A549 (cell line): ENCODE measurements at regions not wholly inside any gene's neighbourhood (a gene's known extent, or its start where the extent isn't known, plus 50 kb on each side); places are given as distances from the start of the nearest gene placed in this dataset.

Experiments used
- ATAC-seq, 2 experiments: fragments of 200-7000 bp in 1 of 2; fragments of >200 bp in 1 of 2; cut with Nextera tagmentation in 1 of 2; cut with Tn5 transposase in 1 of 2; 3 replicates each; pipeline versions ENCODE4 v1.8.0 to v1.9.1; 2018 to 2020; ENCODE audit warnings: mild to moderate bottlenecking in 1 of 2, moderate library complexity in 1 of 2
- CTCF ChIA-PET: fragments of 300-600 bp; sonication (Branson Sonifier 250); formaldehyde crosslinking; extraction: SDS; loops from one replicate; lab custom pipeline; 2021; ENCODE audit warnings: antibody characterized with exemption, inconsistent platforms; lab: Yijun Ruan, JAX
- POLR2A ChIA-PET: fragments of 350-600 bp; formaldehyde crosslinking; extraction: SDS; loops from one replicate; lab custom pipeline; 2021; ENCODE audit warnings: antibody characterized with exemption, inconsistent platforms; lab: Yijun Ruan, JAX
- DNase-seq, 2 experiments: peaks; one replicate each; pipeline versions ENCODE4 v3.0.0 to v3.0.0-alpha.2; 2011 to 2016; ENCODE audit warnings: low read depth in 1 of 2, low spot score in 1 of 2
- FAIRE-seq: peaks from 2 replicates; lab custom pipeline; 2011; peaks lifted over from hg19 to GRCh38; lab: Jason Lieb, UNC
- H3K27ac ChIP-seq, 2 experiments: fragments of >200 bp; sonication (Bioruptor Twin); formaldehyde crosslinking; 3 replicates each; pipeline ENCODE4 v1.5.1; 2016 to 2017
- H3K4me1 ChIP-seq: fragments of >200 bp; sonication (Bioruptor Twin); formaldehyde crosslinking; 3 replicates; pipeline ENCODE4 v1.6.1; 2016
- H3K4me2 ChIP-seq: fragments of >200 bp; sonication (Bioruptor Twin); formaldehyde crosslinking; 3 replicates; pipeline ENCODE4 v1.6.1; 2016
- H3K4me3 ChIP-seq: fragments of >200 bp; sonication (Bioruptor Twin); formaldehyde crosslinking; 3 replicates; pipeline ENCODE4 v1.5.1; 2016
- H3K9me3 ChIP-seq: fragments of >200 bp; sonication (Bioruptor Twin); formaldehyde crosslinking; 3 replicates; pipeline ENCODE4 v1.6.1; 2016
- CEBPB ChIP-seq, 2 experiments: fragments of >200 bp in 1 of 2; sonication (Bioruptor Twin) in 1 of 2; formaldehyde crosslinking in 1 of 2; IDR thresholded peaks; 2 replicates each; pipeline ENCODE4 v1.6.1; 2012 to 2016
- CHD2 ChIP-seq: fragments of 150-350 bp; IDR thresholded peaks from 2 replicates; pipeline ENCODE4 v1.6.1; 2014; ENCODE audit warnings: low read length; ENCODE audit not compliant: partially characterized antibody
- HEYL ChIP-seq: fragments of 250-450 bp; sonication (Bioruptor Pico); IDR thresholded peaks from 2 replicates; pipeline ENCODE4 v1.8.0; 2021; ENCODE audit warnings: mild to moderate bottlenecking, moderate library complexity
- HOXB13 ChIP-seq: fragments of 250-450 bp; sonication (Bioruptor Pico); IDR thresholded peaks from 2 replicates; pipeline ENCODE4 v1.5.0; 2020; ENCODE audit warnings: low read depth, mild to moderate bottlenecking, moderate library complexity
- JUN ChIP-seq, 2 experiments: fragments of >200 bp; sonication (Bioruptor Twin); formaldehyde crosslinking; IDR thresholded peaks; 2 replicates in 1 of 2; 3 replicates in 1 of 2; pipeline ENCODE4 v1.6.1; 2016 to 2017
- KDM5A ChIP-seq: fragments of 200-600 bp; sonication (generic); IDR thresholded peaks from 2 replicates; pipeline ENCODE4 v1.6.1; 2016; ENCODE audit warnings: antibody characterized with exemption, mild to moderate bottlenecking
- MYC ChIP-seq: IDR thresholded peaks from 2 replicates; pipeline ENCODE4 v1.6.1; 2012; ENCODE audit warnings: mild to moderate bottlenecking, inconsistent platforms, low read length, improper control_type of control experiment, borderline replicate concordance
- NFE2L2 ChIP-seq: fragments of 150-350 bp; conservative IDR thresholded peaks from 2 replicates; pipeline ENCODE4 v1.6.1; 2014; ENCODE audit warnings: low read length
- PHF8 ChIP-seq: fragments of 200-600 bp; sonication (generic); IDR thresholded peaks from 2 replicates; pipeline ENCODE4 v1.6.1; 2016; ENCODE audit warnings: low read depth, mild to moderate bottlenecking, antibody characterized with exemption, moderate library complexity, borderline replicate concordance
- POLR2A ChIP-seq: IDR thresholded peaks from 2 replicates; pipeline ENCODE4 v1.6.1; 2012; ENCODE audit warnings: mild to moderate bottlenecking, low read length
- POLR2AphosphoS2 ChIP-seq: conservative IDR thresholded peaks from 2 replicates; pipeline ENCODE4 v1.6.1; 2012; ENCODE audit warnings: low read length, improper control_type of control experiment, inconsistent platforms
- RARB ChIP-seq: fragments of 250-450 bp; sonication (Bioruptor Pico); IDR thresholded peaks from 2 replicates; pipeline ENCODE4 v1.8.0; 2021; ENCODE audit warnings: mild to moderate bottlenecking, moderate library complexity
- RFX5 ChIP-seq: fragments of 450-650 bp; IDR thresholded peaks from 2 replicates; pipeline ENCODE4 v1.7.1; 2014; ENCODE audit warnings: antibody characterized with exemption, mild to moderate bottlenecking, moderate library complexity
- RNF2 ChIP-seq: fragments of 200-600 bp; sonication (generic); IDR thresholded peaks from 2 replicates; pipeline ENCODE4 v1.6.1; 2016; ENCODE audit warnings: low read depth, mild to moderate bottlenecking, antibody characterized with exemption, moderate library complexity, borderline replicate concordance
- SMC3 ChIP-seq: fragments of >200 bp; sonication (Bioruptor Twin); formaldehyde crosslinking; IDR thresholded peaks from 3 replicates; pipeline ENCODE4 v1.6.1; 2018; ENCODE audit warnings: inconsistent platforms
- SREBF2 ChIP-seq: fragments of 450-650 bp; IDR thresholded peaks from 2 replicates; pipeline ENCODE4 v1.6.1; 2014; ENCODE audit warnings: mild to moderate bottlenecking, moderate library complexity
- TP53 ChIP-seq: fragments of 250-450 bp; sonication (Bioruptor Pico); IDR thresholded peaks from 2 replicates; pipeline ENCODE4 v1.5.0; 2021; ENCODE audit warnings: mild to moderate bottlenecking, moderate library complexity
- ZSCAN20 ChIP-seq: fragments of 250-450 bp; sonication (Bioruptor Pico); IDR thresholded peaks from 2 replicates; pipeline ENCODE4 v1.8.0; 2022; ENCODE audit warnings: mild to moderate bottlenecking, moderate library complexity
- WGBS: methylation state at CpG from one replicate; pipeline ENCODE4 v1.1.6; 2017; ENCODE audit errors: missing lambda C conversion rate; 5-methylcytosine and 5-hydroxymethylcytosine counted together
- TF ChIP-seq, protein P1 (sequence below): IDR thresholded peaks from 2 replicates; pipeline ENCODE4 v1.6.1; 2012
- TF ChIP-seq, protein P2 (sequence below): fragments of >200 bp; sonication (Bioruptor Twin); formaldehyde crosslinking; IDR thresholded peaks from 2 replicates; pipeline ENCODE4 v1.6.1; 2016
- TF ChIP-seq, protein P3 (sequence below): IDR thresholded peaks from 2 replicates; pipeline ENCODE4 v1.6.1; 2012; ENCODE audit warnings: low read depth, borderline replicate concordance
- TF ChIP-seq, protein P4 (sequence below): fragments of >200 bp; sonication (Bioruptor Twin); formaldehyde crosslinking; IDR thresholded peaks from 3 replicates; pipeline ENCODE4 v1.5.1; 2016
- TF ChIP-seq, protein P5 (sequence below): fragments of 250-450 bp; sonication (Bioruptor Pico); IDR thresholded peaks from 2 replicates; pipeline ENCODE4 v1.5.0; 2021; ENCODE audit warnings: mild to moderate bottlenecking, moderate library complexity, borderline replicate concordance

DNA sequence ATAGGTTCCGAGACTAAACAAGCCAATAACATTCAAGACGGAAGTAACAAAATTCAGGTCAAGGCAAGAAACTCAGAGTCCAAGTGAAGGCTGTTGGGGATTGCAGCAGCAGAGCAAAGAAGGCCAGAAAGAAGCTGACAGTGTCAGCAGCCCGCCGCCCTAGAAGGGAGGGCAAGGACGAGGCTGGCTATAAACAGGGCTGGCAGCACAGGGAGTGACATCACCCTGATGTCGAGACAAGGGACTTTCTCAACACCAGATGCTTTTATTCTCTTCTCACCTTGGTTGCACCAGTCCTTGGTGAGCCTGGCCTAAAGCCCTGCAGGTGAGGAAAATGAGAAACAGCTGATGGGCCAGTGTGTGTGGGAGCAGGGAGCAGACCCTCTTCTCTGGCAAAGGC lies 687.7 kb upstream of the NRP1 start:
- Histone ChIP-seq H3K9me3 (no peaks in the 10 kb centered on the region), H3K4me2 (no peak overlapping the region), H3K27ac (no peak overlapping the region), H3K4me1 (no peaks in the 10 kb centered on the region; the same call in 2 of the 3 replicates), H3K4me3 (no peak overlapping the region)
- FAIRE-seq (no peak), ATAC-seq (no peak), DNase-seq (no peak)
- 64% methylated on average over 6 of the region's 6 CpGs for WGBS
- CTCF ChIA-PET, result no interaction called here
- POLR2A ChIA-PET, result no interaction called here
- no peak for TF ChIP-seq KDM5A
- TF ChIP-seq RFX5, result no peak
- no peak for TF ChIP-seq RNF2
- no peak for TF ChIP-seq PHF8
- no peak for TF ChIP-seq CHD2
- no peak for TF ChIP-seq POLR2A
- TF ChIP-seq RARB, result no peak
- no peak for TF ChIP-seq SMC3
- TF ChIP-seq JUN (IDR thresholded peaks at IDR 0.05), result no peak
- TF ChIP-seq, protein P1, sequence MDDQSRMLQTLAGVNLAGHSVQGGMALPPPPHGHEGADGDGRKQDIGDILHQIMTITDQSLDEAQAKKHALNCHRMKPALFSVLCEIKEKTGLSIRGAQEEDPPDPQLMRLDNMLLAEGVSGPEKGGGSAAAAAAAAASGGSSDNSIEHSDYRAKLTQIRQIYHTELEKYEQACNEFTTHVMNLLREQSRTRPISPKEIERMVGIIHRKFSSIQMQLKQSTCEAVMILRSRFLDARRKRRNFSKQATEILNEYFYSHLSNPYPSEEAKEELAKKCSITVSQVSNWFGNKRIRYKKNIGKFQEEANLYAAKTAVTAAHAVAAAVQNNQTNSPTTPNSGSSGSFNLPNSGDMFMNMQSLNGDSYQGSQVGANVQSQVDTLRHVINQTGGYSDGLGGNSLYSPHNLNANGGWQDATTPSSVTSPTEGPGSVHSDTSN, result no peak
- no peak for TF ChIP-seq ZSCAN20 (CRISPR knock-in tag)

DNA sequence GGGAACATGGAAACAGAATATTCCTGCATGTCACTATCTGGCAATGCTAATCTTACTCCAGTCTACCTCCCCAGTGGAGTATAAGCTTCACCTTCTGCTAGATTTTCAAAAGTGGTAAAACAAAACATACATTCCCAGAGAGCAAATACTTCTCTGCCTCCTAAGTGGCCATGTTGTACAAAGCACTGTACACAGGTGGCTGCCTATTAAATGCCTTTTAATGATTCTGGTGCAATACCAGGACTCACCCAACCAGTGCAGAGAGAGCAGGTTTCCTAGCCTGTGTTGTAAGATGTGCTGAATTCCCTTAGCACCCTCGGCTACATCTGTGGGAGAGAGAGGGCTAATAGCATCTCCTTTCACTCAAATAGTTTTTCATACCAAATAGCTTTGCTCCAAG lies 684.3 kb upstream of the NRP1 start:
- H3K4me1 ChIP-seq, result no peaks in the 10 kb centered on the region; the same call in 2 of the 3 replicates
- no peak overlapping the region for H3K4me2 ChIP-seq
- no peaks in the 10 kb centered on the region for H3K9me3 ChIP-seq
- TF ChIP-seq JUN (IDR thresholded peaks at IDR 0.05), result no peak
- TF ChIP-seq HOXB13, result no peak
- no peak for TF ChIP-seq RNF2
- no peak for TF ChIP-seq TP53 (CRISPR knock-in tag)
- no peak for TF ChIP-seq SMC3
- TF ChIP-seq SREBF2, result no peak
- TF ChIP-seq HEYL (CRISPR knock-in tag), result no peak
- TF ChIP-seq, protein P1, result no peak
- no peak for TF ChIP-seq CEBPB (IDR thresholded peaks at IDR 0.05)
- no peak for TF ChIP-seq MYC
- TF ChIP-seq, protein P2, sequence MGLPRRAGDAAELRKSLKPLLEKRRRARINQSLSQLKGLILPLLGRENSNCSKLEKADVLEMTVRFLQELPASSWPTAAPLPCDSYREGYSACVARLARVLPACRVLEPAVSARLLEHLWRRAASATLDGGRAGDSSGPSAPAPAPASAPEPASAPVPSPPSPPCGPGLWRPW, result no peak
- no peak for TF ChIP-seq PHF8
- TF ChIP-seq, protein P3, sequence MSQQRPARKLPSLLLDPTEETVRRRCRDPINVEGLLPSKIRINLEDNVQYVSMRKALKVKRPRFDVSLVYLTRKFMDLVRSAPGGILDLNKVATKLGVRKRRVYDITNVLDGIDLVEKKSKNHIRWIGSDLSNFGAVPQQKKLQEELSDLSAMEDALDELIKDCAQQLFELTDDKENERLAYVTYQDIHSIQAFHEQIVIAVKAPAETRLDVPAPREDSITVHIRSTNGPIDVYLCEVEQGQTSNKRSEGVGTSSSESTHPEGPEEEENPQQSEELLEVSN, result no peak
- TF ChIP-seq, protein P4, sequence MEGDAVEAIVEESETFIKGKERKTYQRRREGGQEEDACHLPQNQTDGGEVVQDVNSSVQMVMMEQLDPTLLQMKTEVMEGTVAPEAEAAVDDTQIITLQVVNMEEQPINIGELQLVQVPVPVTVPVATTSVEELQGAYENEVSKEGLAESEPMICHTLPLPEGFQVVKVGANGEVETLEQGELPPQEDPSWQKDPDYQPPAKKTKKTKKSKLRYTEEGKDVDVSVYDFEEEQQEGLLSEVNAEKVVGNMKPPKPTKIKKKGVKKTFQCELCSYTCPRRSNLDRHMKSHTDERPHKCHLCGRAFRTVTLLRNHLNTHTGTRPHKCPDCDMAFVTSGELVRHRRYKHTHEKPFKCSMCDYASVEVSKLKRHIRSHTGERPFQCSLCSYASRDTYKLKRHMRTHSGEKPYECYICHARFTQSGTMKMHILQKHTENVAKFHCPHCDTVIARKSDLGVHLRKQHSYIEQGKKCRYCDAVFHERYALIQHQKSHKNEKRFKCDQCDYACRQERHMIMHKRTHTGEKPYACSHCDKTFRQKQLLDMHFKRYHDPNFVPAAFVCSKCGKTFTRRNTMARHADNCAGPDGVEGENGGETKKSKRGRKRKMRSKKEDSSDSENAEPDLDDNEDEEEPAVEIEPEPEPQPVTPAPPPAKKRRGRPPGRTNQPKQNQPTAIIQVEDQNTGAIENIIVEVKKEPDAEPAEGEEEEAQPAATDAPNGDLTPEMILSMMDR, result no peak
- no peak for TF ChIP-seq POLR2AphosphoS2
- TF ChIP-seq, protein P5, sequence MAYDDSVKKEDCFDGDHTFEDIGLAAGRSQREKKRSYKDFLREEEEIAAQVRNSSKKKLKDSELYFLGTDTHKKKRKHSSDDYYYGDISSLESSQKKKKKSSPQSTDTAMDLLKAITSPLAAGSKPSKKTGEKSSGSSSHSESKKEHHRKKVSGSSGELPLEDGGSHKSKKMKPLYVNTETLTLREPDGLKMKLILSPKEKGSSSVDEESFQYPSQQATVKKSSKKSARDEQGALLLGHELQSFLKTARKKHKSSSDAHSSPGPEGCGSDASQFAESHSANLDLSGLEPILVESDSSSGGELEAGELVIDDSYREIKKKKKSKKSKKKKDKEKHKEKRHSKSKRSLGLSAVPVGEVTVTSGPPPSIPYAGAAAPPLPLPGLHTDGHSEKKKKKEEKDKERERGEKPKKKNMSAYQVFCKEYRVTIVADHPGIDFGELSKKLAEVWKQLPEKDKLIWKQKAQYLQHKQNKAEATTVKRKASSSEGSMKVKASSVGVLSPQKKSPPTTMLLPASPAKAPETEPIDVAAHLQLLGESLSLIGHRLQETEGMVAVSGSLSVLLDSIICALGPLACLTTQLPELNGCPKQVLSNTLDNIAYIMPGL (CRISPR knock-in tag), result no peak
- TF ChIP-seq NFE2L2, result no peak
- no peak for TF ChIP-seq ZSCAN20 (CRISPR knock-in tag)
- ChIA-PET CTCF (no interaction called here), POLR2A (no interaction called here)
- H3K4me3 ChIP-seq, result no peak overlapping the region
- ATAC-seq (peak; percentile 51 to 68; a peak in 4 of 6 replicates), FAIRE-seq (no peak), DNase-seq (no peak)
- H3K27ac ChIP-seq, result no peak overlapping the region
- 90% methylated on average over 1 of the region's 1 CpG for WGBS
